ENCODE measurements at regions not wholly inside any gene's neighbourhood (a gene's known extent, or its start where the extent isn't known, plus 50 kb on each side); places are given as distances from the start of the nearest gene placed in this dataset.

DNA sequence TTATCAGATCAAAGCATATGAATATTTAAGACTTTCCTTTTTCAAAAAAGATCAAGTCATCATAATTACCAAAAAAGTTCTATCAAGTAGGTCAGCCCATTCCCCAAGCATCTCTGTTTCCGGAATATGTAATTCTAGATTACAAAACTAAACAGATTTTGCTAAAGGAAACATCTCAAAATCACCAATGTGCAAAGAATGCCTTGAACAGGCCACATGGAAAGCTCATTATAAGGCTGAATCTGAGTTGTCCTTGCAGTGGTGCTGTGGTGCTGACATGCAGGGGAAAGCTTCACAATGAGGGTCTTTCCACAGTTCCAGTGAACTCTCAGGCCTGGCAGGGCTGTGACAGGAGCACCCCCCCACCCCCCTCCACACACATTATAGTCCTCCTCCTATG is 240.9 kb downstream of the OMA1 start:
- no peak overlapping the region for H3K4me3 ChIP-seq (ENCODE audit: low read length)
- no peak overlapping the region for H2AFZ ChIP-seq (ENCODE audit: low read depth, low read length)
- H3K4me2 ChIP-seq (ENCODE audit: low read length): no peak overlapping the region
- no peak overlapping the region for H3K9ac ChIP-seq (ENCODE audit: low read length)
- H3K79me2 ChIP-seq (ENCODE audit: low read length): no peaks in the 10 kb centered on the region
- no peaks in the 10 kb centered on the region for H4K20me1 ChIP-seq (ENCODE audit: insufficient read depth, low read length)
- no peaks in the 10 kb centered on the region for H3K27me3 ChIP-seq (ENCODE audit: low read depth, low read length)
- no peak for TF ChIP-seq EZH2phosphoT487 (IDR thresholded peaks at IDR 0.05; ENCODE audit: low read depth)
- TF ChIP-seq, protein P1, sequence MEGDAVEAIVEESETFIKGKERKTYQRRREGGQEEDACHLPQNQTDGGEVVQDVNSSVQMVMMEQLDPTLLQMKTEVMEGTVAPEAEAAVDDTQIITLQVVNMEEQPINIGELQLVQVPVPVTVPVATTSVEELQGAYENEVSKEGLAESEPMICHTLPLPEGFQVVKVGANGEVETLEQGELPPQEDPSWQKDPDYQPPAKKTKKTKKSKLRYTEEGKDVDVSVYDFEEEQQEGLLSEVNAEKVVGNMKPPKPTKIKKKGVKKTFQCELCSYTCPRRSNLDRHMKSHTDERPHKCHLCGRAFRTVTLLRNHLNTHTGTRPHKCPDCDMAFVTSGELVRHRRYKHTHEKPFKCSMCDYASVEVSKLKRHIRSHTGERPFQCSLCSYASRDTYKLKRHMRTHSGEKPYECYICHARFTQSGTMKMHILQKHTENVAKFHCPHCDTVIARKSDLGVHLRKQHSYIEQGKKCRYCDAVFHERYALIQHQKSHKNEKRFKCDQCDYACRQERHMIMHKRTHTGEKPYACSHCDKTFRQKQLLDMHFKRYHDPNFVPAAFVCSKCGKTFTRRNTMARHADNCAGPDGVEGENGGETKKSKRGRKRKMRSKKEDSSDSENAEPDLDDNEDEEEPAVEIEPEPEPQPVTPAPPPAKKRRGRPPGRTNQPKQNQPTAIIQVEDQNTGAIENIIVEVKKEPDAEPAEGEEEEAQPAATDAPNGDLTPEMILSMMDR (IDR thresholded peaks at IDR 0.05; ENCODE audit: low read depth, low read length): no peak
- H3K27ac ChIP-seq (ENCODE audit: low read length): no peak overlapping the region
- no peaks in the 10 kb centered on the region for H3K9me3 ChIP-seq (ENCODE audit: insufficient read depth, low read length)
- H3K4me1 ChIP-seq (ENCODE audit: low read length): no peaks in the 10 kb centered on the region
- H3K36me3 ChIP-seq (replicated peaks; ENCODE audit: low read depth, low read length): no peaks in the 10 kb centered on the region

DNA sequence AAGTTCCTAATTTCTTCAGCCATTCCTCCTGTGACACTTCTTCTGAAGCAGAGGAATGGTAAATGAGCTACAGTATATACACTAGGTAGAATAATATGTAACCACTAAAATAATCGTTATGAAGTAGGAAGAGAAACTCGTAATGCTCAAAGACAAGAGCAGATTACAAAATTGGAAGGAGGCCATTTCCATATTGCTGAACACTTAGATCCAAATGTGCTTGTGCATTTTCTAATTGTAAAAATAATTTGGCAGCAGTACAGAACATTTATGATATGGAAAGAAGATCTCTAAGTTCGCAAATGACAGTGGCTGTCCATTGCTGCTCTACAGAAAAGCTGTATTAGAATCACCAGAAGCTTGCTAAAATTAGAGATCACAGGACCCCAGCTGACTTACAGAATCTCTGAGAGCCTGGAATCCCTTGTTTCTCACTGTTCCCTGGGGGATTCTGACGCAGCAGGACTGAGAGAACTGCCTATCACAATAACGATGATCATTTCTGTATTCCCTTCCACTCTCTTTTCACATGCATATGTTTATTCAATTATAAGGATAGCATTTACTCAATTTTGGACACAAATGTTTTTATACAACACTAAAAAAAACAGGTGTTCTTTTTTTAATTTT is 242.1 kb downstream of the OMA1 start:
- no peak overlapping the region for H2AFZ ChIP-seq (ENCODE audit: low read depth, low read length)
- no peaks in the 10 kb centered on the region for H3K4me1 ChIP-seq (ENCODE audit: low read length)
- H3K9ac ChIP-seq (ENCODE audit: low read length): no peak overlapping the region
- H3K79me2 ChIP-seq (ENCODE audit: low read length): no peaks in the 10 kb centered on the region
- H3K36me3 ChIP-seq (replicated peaks; ENCODE audit: low read depth, low read length): no peaks in the 10 kb centered on the region
- H3K27me3 ChIP-seq (ENCODE audit: low read depth, low read length): no peaks in the 10 kb centered on the region
- TF ChIP-seq EZH2phosphoT487 (IDR thresholded peaks at IDR 0.05; ENCODE audit: low read depth): no peak
- TF ChIP-seq, protein P1 (IDR thresholded peaks at IDR 0.05; ENCODE audit: low read depth, low read length): no peak
- H3K9me3 ChIP-seq (ENCODE audit: insufficient read depth, low read length): no peaks in the 10 kb centered on the region
- H3K27ac ChIP-seq (ENCODE audit: low read length): no peak overlapping the region
- H4K20me1 ChIP-seq (ENCODE audit: insufficient read depth, low read length): no peaks in the 10 kb centered on the region
- no peak overlapping the region for H3K4me2 ChIP-seq (ENCODE audit: low read length)
- H3K4me3 ChIP-seq (ENCODE audit: low read length): no peak overlapping the region

DNA sequence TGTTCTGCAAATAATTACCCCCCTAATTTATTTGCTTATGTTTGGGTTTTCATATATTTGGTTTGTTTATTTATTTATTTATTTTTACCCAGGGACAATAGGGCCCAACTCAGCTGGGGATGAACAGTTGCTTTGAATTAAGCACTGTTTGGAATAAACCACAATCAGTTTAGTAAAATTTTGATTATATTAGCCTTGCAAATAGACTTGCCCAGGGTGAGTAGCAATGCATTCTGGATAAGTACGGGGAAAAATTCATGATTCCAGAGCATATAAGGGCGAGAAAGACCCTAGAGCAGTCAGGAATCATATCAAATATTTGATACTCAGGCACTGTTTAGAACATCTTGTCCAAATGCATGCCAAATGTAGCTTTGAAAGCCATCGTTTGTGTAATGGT is 242.7 kb downstream of the OMA1 start:
- TF ChIP-seq, protein P1 (IDR thresholded peaks at IDR 0.05; ENCODE audit: low read depth, low read length): no peak
- no peak for TF ChIP-seq EZH2phosphoT487 (IDR thresholded peaks at IDR 0.05; ENCODE audit: low read depth)
- no peak overlapping the region for H3K27ac ChIP-seq (ENCODE audit: low read length)

DNA sequence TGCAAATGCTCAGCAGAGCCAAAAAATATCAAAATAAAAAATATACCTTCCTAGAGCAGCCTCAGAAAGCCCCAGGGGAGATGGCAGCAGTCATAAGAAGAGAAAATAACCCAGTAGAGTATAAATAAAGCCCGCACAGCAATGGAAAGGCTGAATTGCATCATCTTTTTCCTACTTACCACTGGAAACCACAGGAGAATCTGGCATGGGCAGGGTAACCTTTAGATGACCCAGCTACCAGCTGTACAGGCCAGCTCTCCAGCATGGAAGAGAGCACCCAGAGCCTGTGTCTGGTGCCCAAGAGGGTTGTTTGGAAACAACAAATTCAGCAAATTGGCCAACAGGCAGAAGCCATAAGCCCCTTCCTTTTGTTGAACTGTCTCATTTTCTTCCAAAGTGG is 253.1 kb downstream of the OMA1 start:
- no peak overlapping the region for H3K9ac ChIP-seq (ENCODE audit: low read length)
- no peak overlapping the region for H2AFZ ChIP-seq (ENCODE audit: low read depth, low read length)
- H3K27ac ChIP-seq (ENCODE audit: low read length): no peak overlapping the region
- H3K9me3 ChIP-seq (ENCODE audit: insufficient read depth, low read length): no peaks in the 10 kb centered on the region
- no peaks in the 10 kb centered on the region for H4K20me1 ChIP-seq (ENCODE audit: insufficient read depth, low read length)
- H3K4me2 ChIP-seq (ENCODE audit: low read length): no peak overlapping the region
- H3K4me1 ChIP-seq (ENCODE audit: low read length): no peaks in the 10 kb centered on the region
- H3K4me3 ChIP-seq (ENCODE audit: low read length): no peak overlapping the region
- H3K27me3 ChIP-seq (ENCODE audit: low read depth, low read length): no peaks in the 10 kb centered on the region
- H3K36me3 ChIP-seq (replicated peaks; ENCODE audit: low read depth, low read length): no peaks in the 10 kb centered on the region
- no peaks in the 10 kb centered on the region for H3K79me2 ChIP-seq (ENCODE audit: low read length)
- TF ChIP-seq, protein P1 (IDR thresholded peaks at IDR 0.05; ENCODE audit: low read depth, low read length): no peak

More for the DNA sequence above, 242.7 kb downstream of the OMA1 start:
- Histone ChIP-seq H4K20me1 (ENCODE audit: insufficient read depth, low read length) (no peaks in the 10 kb centered on the region), H3K9me3 (ENCODE audit: insufficient read depth, low read length) (no peaks in the 10 kb centered on the region), H3K4me2 (ENCODE audit: low read length) (no peak overlapping the region), H2AFZ (ENCODE audit: low read depth, low read length) (no peak overlapping the region), H3K4me1 (ENCODE audit: low read length) (no peaks in the 10 kb centered on the region), H3K4me3 (ENCODE audit: low read length) (no peak overlapping the region), H3K79me2 (ENCODE audit: low read length) (no peaks in the 10 kb centered on the region), H3K27me3 (ENCODE audit: low read depth, low read length) (no peaks in the 10 kb centered on the region), H3K36me3 (replicated peaks; ENCODE audit: low read depth, low read length) (no peaks in the 10 kb centered on the region), H3K9ac (ENCODE audit: low read length) (no peak overlapping the region)
